ENCODE measurements at regions not wholly inside any gene's neighbourhood (a gene's known extent, or its start where the extent isn't known, plus 50 kb on each side); places are given as distances from the start of the nearest gene placed in this dataset.

DNA sequence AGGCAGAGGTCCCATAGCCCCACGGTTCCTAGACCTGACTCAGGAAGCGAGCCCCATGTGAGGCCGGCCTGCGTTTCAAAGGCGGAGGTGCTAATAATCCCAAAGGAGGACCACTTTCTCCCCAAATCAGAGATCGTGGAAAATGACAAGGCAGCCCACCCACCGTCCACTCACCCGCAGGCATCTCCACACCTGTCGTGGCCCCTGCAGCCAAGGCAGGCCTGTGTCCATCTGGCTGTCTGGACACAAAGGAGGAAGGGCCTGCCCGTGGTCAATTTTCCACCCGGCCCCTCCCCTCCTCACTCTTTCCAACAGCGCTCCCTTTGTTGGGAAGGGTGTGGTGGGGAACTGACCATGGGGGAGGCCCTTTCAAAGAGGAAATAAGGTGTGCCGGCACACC is 125.3 kb upstream of the TMEM132D start:
- TF ChIP-seq, protein P1, sequence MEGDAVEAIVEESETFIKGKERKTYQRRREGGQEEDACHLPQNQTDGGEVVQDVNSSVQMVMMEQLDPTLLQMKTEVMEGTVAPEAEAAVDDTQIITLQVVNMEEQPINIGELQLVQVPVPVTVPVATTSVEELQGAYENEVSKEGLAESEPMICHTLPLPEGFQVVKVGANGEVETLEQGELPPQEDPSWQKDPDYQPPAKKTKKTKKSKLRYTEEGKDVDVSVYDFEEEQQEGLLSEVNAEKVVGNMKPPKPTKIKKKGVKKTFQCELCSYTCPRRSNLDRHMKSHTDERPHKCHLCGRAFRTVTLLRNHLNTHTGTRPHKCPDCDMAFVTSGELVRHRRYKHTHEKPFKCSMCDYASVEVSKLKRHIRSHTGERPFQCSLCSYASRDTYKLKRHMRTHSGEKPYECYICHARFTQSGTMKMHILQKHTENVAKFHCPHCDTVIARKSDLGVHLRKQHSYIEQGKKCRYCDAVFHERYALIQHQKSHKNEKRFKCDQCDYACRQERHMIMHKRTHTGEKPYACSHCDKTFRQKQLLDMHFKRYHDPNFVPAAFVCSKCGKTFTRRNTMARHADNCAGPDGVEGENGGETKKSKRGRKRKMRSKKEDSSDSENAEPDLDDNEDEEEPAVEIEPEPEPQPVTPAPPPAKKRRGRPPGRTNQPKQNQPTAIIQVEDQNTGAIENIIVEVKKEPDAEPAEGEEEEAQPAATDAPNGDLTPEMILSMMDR (IDR thresholded peaks at IDR 0.05; ENCODE audit: insufficient read depth, low read depth, low read length), result no peak
- TF ChIP-seq EZH2 (IDR thresholded peaks at IDR 0.05; ENCODE audit: insufficient read depth, low read length), result no peak
